Effector memory CD8-positive, alpha-beta T cell (primary cell): ENCODE measurements at regions not wholly inside any gene's neighbourhood (a gene's known extent, or its start where the extent isn't known, plus 50 kb on each side); places are given as distances from the start of the nearest gene placed in this dataset.

ENCODE experiments used
- ATAC-seq: fragments of 150-1000 bp; cut with Tn5 transposase; replicated peaks from 2 replicates; pipeline ENCODE4 v1.10.0; 2021; ENCODE audit warnings: mild to moderate bottlenecking, moderate library complexity
- DNase-seq, 3 experiments: peaks; one replicate each; pipeline ENCODE4 v3.0.0; 2021
- H3K27ac Mint-ChIP-seq, 2 donors: one replicate each; pipeline ENCODE4 v1.8.0; 2022; ENCODE audit warnings: mild to moderate bottlenecking in 2 of 2, mixed read lengths in 2 of 2, moderate library complexity in 2 of 2
- H3K27me3 Mint-ChIP-seq, 2 donors: one replicate each; pipeline ENCODE4 v1.8.0; 2022; ENCODE audit warnings: mixed read lengths in 2 of 2
- H3K36me3 Mint-ChIP-seq: one replicate; pipeline ENCODE4 v1.8.0; 2022; ENCODE audit warnings: mild to moderate bottlenecking, moderate library complexity, mixed read lengths; ENCODE audit not compliant: insufficient read depth
- H3K4me1 Mint-ChIP-seq, 2 donors: one replicate each; pipeline ENCODE4 v1.8.0; 2022; ENCODE audit warnings: low read depth in 2 of 2, mixed read lengths in 2 of 2
- H3K4me3 Mint-ChIP-seq, 2 donors: one replicate each; pipeline ENCODE4 v1.8.0; 2022; ENCODE audit warnings: mild to moderate bottlenecking in 2 of 2, mixed read lengths in 2 of 2, moderate library complexity in 2 of 2
- H3K9me3 Mint-ChIP-seq, 2 donors: one replicate each; pipeline ENCODE4 v1.8.0; 2022; ENCODE audit warnings: mixed read lengths in 2 of 2

GRCh38 chr9:13520069-13520468 lies 240.6 kb upstream of the MPDZ start:
- Mint-ChIP-seq H3K4me3 (no peak overlapping the region), H3K9me3 (peaks cover 7 to 9% of the 10 kb centered on the region in 2 donors), H3K27ac (no peak overlapping the region), H3K36me3 (no peaks in the 10 kb centered on the region), H3K4me1 (no peaks in the 10 kb centered on the region), H3K27me3 (no peaks in the 10 kb centered on the region)
- DNase-seq: no peak
- no peak for ATAC-seq

GRCh38 chr9:13513716-13514444 lies 234.4 kb upstream of the MPDZ start:
- no peak for ATAC-seq
- no peak for DNase-seq
- no peaks in the 10 kb centered on the region for H3K27me3 Mint-ChIP-seq

GRCh38 chr9:13513286-13513685 lies 233.8 kb upstream of the MPDZ start:
- H3K4me3 Mint-ChIP-seq: no peak overlapping the region
- ATAC-seq: no peak

More at GRCh38 chr9:13513716-13514444, 234.4 kb upstream of the MPDZ start:
- Mint-ChIP-seq H3K27ac (no peak overlapping the region), H3K4me1 (no peaks in the 10 kb centered on the region), H3K9me3 (peaks cover 7 to 8% of the 10 kb centered on the region in 2 donors), H3K4me3 (no peak overlapping the region), H3K36me3 (no peaks in the 10 kb centered on the region)

GRCh38 chr9:13508681-13509080 lies 229.2 kb upstream of the MPDZ start:
- H3K36me3 Mint-ChIP-seq: no peaks in the 10 kb centered on the region
- no peak overlapping the region for H3K27ac Mint-ChIP-seq
- DNase-seq (no peak), ATAC-seq (no peak)
- no peaks in the 10 kb centered on the region for H3K4me1 Mint-ChIP-seq
- H3K4me3 Mint-ChIP-seq: no peak overlapping the region
- H3K9me3 Mint-ChIP-seq: peaks cover 4 to 9% of the 10 kb centered on the region in 2 donors
- no peaks in the 10 kb centered on the region for H3K27me3 Mint-ChIP-seq

More at GRCh38 chr9:13513286-13513685, 233.8 kb upstream of the MPDZ start:
- H3K27me3 Mint-ChIP-seq: no peaks in the 10 kb centered on the region
- H3K27ac Mint-ChIP-seq: no peak overlapping the region
- H3K36me3 Mint-ChIP-seq: no peaks in the 10 kb centered on the region
- DNase-seq: no peak
- peaks cover 7% of the 10 kb centered on the region in 2 donors for H3K9me3 Mint-ChIP-seq
- no peaks in the 10 kb centered on the region for H3K4me1 Mint-ChIP-seq

- H3K9me3 Mint-ChIP-seq: peaks cover 4 to 15% of the 10 kb centered on the region in 2 donors
- DNase-seq: no peak
- H3K36me3 Mint-ChIP-seq: no peaks in the 10 kb centered on the region
- no peak overlapping the region for H3K4me3 Mint-ChIP-seq
- H3K4me1 Mint-ChIP-seq: no peaks in the 10 kb centered on the region
- H3K27ac Mint-ChIP-seq: no peak overlapping the region
- ATAC-seq: no peak
- no peaks in the 10 kb centered on the region for H3K27me3 Mint-ChIP-seq
Observed at GRCh38 chr9:13508086-13508485, 228.6 kb upstream of the MPDZ start.

- no peaks in the 10 kb centered on the region for H3K4me1 Mint-ChIP-seq
- H3K27me3 Mint-ChIP-seq: no peaks in the 10 kb centered on the region
- DNase-seq (no peak), ATAC-seq (no peak)
- no peaks in the 10 kb centered on the region for H3K36me3 Mint-ChIP-seq
- no peak overlapping the region for H3K4me3 Mint-ChIP-seq
- no peak overlapping the region for H3K27ac Mint-ChIP-seq
- peaks cover 4 to 35% of the 10 kb centered on the region in 2 donors for H3K9me3 Mint-ChIP-seq
Observed at GRCh38 chr9:13505797-13506196, 226.3 kb upstream of the MPDZ start.

- Mint-ChIP-seq H3K4me3 (no peak overlapping the region), H3K27me3 (no peaks in the 10 kb centered on the region), H3K27ac (no peak overlapping the region), H3K9me3 (peaks cover 3 to 35% of the 10 kb centered on the region in 2 donors), H3K36me3 (no peaks in the 10 kb centered on the region), H3K4me1 (no peaks in the 10 kb centered on the region)
- DNase-seq (no peak), ATAC-seq (no peak)
Observed at GRCh38 chr9:13503599-13503998, 224.1 kb upstream of the MPDZ start.

GRCh38 chr9:13502484-13502883 lies 223.0 kb upstream of the MPDZ start:
- Mint-ChIP-seq H3K4me3 (no peak overlapping the region), H3K9me3 (peaks cover 3 to 35% of the 10 kb centered on the region in 2 donors), H3K27me3 (no peaks in the 10 kb centered on the region)

GRCh38 chr9:13501018-13501417 lies 221.5 kb upstream of the MPDZ start:
- Mint-ChIP-seq H3K27ac (no peak overlapping the region), H3K4me1 (no peaks in the 10 kb centered on the region), H3K27me3 (no peaks in the 10 kb centered on the region), H3K36me3 (no peaks in the 10 kb centered on the region), H3K4me3 (no peak overlapping the region), H3K9me3 (peaks cover 3 to 35% of the 10 kb centered on the region in 2 donors)
- no peak for DNase-seq
- ATAC-seq: no peak

More at GRCh38 chr9:13502484-13502883, 223.0 kb upstream of the MPDZ start:
- no peaks in the 10 kb centered on the region for H3K36me3 Mint-ChIP-seq
- ATAC-seq (no peak), DNase-seq (no peak)
- H3K27ac Mint-ChIP-seq: no peak overlapping the region
- no peaks in the 10 kb centered on the region for H3K4me1 Mint-ChIP-seq

- Mint-ChIP-seq H3K27me3 (no peaks in the 10 kb centered on the region), H3K27ac (no peak overlapping the region)
- ATAC-seq: no peak
Observed at GRCh38 chr9:13500034-13500433, 220.5 kb upstream of the MPDZ start.

GRCh38 chr9:13493697-13494096 lies 214.2 kb upstream of the MPDZ start:
- no peak for ATAC-seq
- Mint-ChIP-seq H3K4me1 (no peaks in the 10 kb centered on the region), H3K36me3 (no peaks in the 10 kb centered on the region)

More at GRCh38 chr9:13500034-13500433, 220.5 kb upstream of the MPDZ start:
- Mint-ChIP-seq H3K4me3 (no peak overlapping the region), H3K9me3 (peaks cover 6 to 42% of the 10 kb centered on the region in 2 donors), H3K4me1 (no peaks in the 10 kb centered on the region), H3K36me3 (no peaks in the 10 kb centered on the region)
- DNase-seq: no peak

GRCh38 chr9:13491493-13492424 lies 212.3 kb upstream of the MPDZ start:
- H3K27ac Mint-ChIP-seq: no peak overlapping the region
- ATAC-seq (no peak), DNase-seq (no peak)

More at GRCh38 chr9:13493697-13494096, 214.2 kb upstream of the MPDZ start:
- DNase-seq: no peak
- no peak overlapping the region for H3K27ac Mint-ChIP-seq
- peaks cover 4 to 11% of the 10 kb centered on the region in 2 donors for H3K9me3 Mint-ChIP-seq
- no peaks in the 10 kb centered on the region for H3K27me3 Mint-ChIP-seq
- no peak overlapping the region for H3K4me3 Mint-ChIP-seq

GRCh38 chr9:13491138-13491492 lies 211.6 kb upstream of the MPDZ start:
- H3K4me3 Mint-ChIP-seq: no peak overlapping the region

More at GRCh38 chr9:13491493-13492424, 212.3 kb upstream of the MPDZ start:
- Mint-ChIP-seq H3K9me3 (peaks cover 6 to 11% of the 10 kb centered on the region in 2 donors), H3K4me3 (no peak overlapping the region), H3K36me3 (no peaks in the 10 kb centered on the region), H3K27me3 (no peaks in the 10 kb centered on the region), H3K4me1 (no peaks in the 10 kb centered on the region)

More at GRCh38 chr9:13491138-13491492, 211.6 kb upstream of the MPDZ start:
- H3K4me1 Mint-ChIP-seq: no peaks in the 10 kb centered on the region
- H3K9me3 Mint-ChIP-seq: peaks cover 6 to 11% of the 10 kb centered on the region in 2 donors
- DNase-seq: no peak
- H3K36me3 Mint-ChIP-seq: no peaks in the 10 kb centered on the region
- ATAC-seq: no peak
- no peaks in the 10 kb centered on the region for H3K27me3 Mint-ChIP-seq
- H3K27ac Mint-ChIP-seq: no peak overlapping the region
